NT2/D1 (cell line): ENCODE measurements at regions not wholly inside any gene's neighbourhood (a gene's known extent, or its start where the extent isn't known, plus 50 kb on each side); places are given as distances from the start of the nearest gene placed in this dataset.
"Not testable (repeated sequence)": the region's sequence is repeated elsewhere in the genome, so short reads cannot be mapped to it uniquely, and the experiment has no call there.

Experiments used
- DNase-seq: peaks from one replicate; pipeline ENCODE4 v3.0.0-alpha.2; 2011; ENCODE audit warnings: low read depth, low spot score
- H3K27me3 ChIP-seq: 2 replicates; pipeline ENCODE4 v1.6.0; 2011; ENCODE audit warnings: mild to moderate bottlenecking; ENCODE audit not compliant: insufficient read length, insufficient read depth
- H3K36me3 ChIP-seq: 2 replicates; pipeline ENCODE4 v1.6.1; 2011; ENCODE audit warnings: mild to moderate bottlenecking, low read length, mixed read lengths; ENCODE audit not compliant: insufficient read depth, insufficient read length
- H3K4me1 ChIP-seq: 2 replicates; pipeline ENCODE4 v1.5.1; 2011; ENCODE audit not compliant: insufficient read depth, insufficient read length
- H3K4me3 ChIP-seq: 2 replicates; pipeline ENCODE4 v1.5.1; 2011; ENCODE audit warnings: low read depth; ENCODE audit not compliant: insufficient read length
- H3K9ac ChIP-seq: 2 replicates; pipeline ENCODE4 v1.6.0; 2011; ENCODE audit warnings: low read depth; ENCODE audit not compliant: insufficient read length
- H3K9me3 ChIP-seq: 2 replicates; pipeline ENCODE4 v1.5.1; 2011; ENCODE audit warnings: mild to moderate bottlenecking, low read length; ENCODE audit not compliant: insufficient read depth
- SUZ12 ChIP-seq: IDR thresholded peaks from 2 replicates; pipeline ENCODE4 v1.6.1; 2011; ENCODE audit not compliant: insufficient read length, insufficient read depth; ENCODE audit errors: extremely low read depth
- YY1 ChIP-seq: IDR thresholded peaks from 2 replicates; pipeline ENCODE4 v1.6.1; 2011; ENCODE audit not compliant: insufficient read length, insufficient read depth
- ZNF274 ChIP-seq: IDR thresholded peaks from 2 replicates; pipeline ENCODE4 v1.6.1; 2011; ENCODE audit warnings: mild to moderate bottlenecking, low read depth, low read length

GRCh38 chr12:47610686-47611252 is 95.1 kb downstream of the RPAP3 start:
- Histone ChIP-seq H3K4me1 (no peaks in the 10 kb centered on the region), H3K36me3 (no peaks in the 10 kb centered on the region), H3K9ac (no peak overlapping the region), H3K4me3 (no peak overlapping the region), H3K27me3 (no peaks in the 10 kb centered on the region), H3K9me3 (peaks cover 48% of the 10 kb centered on the region)
- TF ChIP-seq YY1 (no peak), ZNF274 (no peak), SUZ12 (no peak)
- DNase-seq, result no peak

DNA sequence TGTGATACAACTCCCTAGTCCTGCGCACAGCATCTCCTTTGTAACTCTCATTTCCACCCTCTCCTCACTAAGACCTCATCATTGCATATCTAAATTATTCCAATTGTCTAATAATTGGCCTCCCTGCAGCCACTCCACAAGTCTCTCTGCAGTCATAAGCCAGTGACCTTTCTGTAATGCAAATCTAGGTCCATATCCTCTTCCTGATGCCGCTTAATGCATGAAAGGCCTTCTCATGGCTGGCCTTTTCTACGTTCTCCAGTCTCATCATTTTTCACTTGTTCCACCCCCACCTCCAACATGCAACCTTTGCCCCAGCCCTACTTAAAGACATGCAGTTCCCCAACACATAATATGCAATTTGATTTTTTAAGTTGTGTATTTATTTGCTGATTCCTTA is 96.0 kb downstream of the RPAP3 start:
- no peaks in the 10 kb centered on the region for H3K4me1 ChIP-seq
- H3K36me3 ChIP-seq, result no peaks in the 10 kb centered on the region
- TF ChIP-seq SUZ12, result no peak
- no peak for TF ChIP-seq ZNF274
- no peak for TF ChIP-seq YY1
- no peak overlapping the region for H3K4me3 ChIP-seq
- H3K9me3 ChIP-seq, result peaks cover 51% of the 10 kb centered on the region
- no peaks in the 10 kb centered on the region for H3K27me3 ChIP-seq
- H3K9ac ChIP-seq, result no peak overlapping the region
- no peak for DNase-seq

DNA sequence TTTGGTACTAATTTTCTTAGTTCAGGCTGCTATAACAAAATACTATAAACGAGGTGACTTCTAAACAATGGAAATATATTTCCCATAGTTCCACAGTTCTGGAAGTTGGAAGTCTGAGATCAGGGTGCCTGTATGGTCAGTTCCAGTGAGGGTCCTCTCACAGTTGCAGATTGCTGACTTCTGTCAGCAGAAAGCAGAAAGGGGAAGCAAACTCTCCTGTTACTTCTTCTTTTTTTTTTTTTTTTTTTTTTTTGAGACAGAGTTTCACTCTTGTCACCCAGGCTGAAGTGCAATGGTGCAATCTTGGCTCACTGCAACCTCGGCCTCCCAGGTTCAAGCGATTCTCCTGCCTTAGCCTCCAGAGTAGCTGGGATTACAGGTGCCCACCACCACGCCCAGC is 97.2 kb downstream of the RPAP3 start:
- not testable (repeated sequence) for DNase-seq

DNA sequence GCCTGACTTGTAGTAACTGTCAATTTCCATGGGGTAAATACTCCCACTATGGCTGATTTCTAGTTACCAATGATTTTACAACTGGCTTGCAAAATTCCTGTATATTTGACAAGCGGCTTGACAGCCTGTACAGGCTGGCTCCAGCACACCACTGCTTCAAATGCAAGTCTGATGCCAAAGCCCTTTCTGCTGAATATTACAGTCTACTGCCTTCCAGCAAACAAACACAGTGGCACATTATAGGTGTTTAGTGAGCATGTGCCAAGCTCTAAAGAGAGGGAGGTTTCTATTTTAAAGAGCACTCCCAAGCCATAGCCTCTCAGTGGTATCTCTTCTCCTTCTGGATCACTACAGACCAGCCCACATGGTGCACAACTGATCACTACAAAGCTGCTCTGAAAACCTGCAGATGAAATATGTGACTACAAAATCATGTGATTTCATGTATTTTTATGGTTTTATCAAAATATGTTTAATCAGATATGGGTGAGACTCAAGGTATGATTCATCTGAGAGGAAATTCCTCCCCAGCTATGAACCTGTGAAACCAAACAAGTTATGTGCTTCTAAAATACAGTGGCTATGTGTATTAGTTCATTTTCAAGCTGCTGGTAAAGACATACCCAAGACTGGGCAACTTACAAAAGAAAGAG is 101.5 kb downstream of the RPAP3 start:
- Histone ChIP-seq H3K36me3 (no peaks in the 10 kb centered on the region), H3K4me3 (no peak overlapping the region), H3K9me3 (peaks cover 28% of the 10 kb centered on the region; the same call in 1 of the 2 replicates), H3K4me1 (no peaks in the 10 kb centered on the region), H3K27me3 (no peaks in the 10 kb centered on the region), H3K9ac (no peak overlapping the region)
- TF ChIP-seq ZNF274, result no peak
- TF ChIP-seq SUZ12, result no peak
- no peak for TF ChIP-seq YY1
- DNase-seq, result no peak

More for the DNA sequence above, 97.2 kb downstream of the RPAP3 start:
- H3K4me3 ChIP-seq, H3K4me1 ChIP-seq, H3K9ac ChIP-seq, H3K36me3 ChIP-seq, H3K27me3 ChIP-seq: not testable (repeated sequence)
- H3K9me3 ChIP-seq, result peaks cover 40% of the 10 kb centered on the region

GRCh38 chr12:47602949-47603558 is 102.8 kb downstream of the RPAP3 start:
- H3K9ac ChIP-seq, result no peak overlapping the region
- no peaks in the 10 kb centered on the region for H3K27me3 ChIP-seq
- H3K4me3 ChIP-seq, result no peak overlapping the region
- TF ChIP-seq ZNF274, result no peak
- TF ChIP-seq YY1, result no peak
- H3K9me3 ChIP-seq, result peaks cover 28% of the 10 kb centered on the region; the same call in 1 of the 2 replicates
- no peaks in the 10 kb centered on the region for H3K4me1 ChIP-seq
- H3K36me3 ChIP-seq, result no peaks in the 10 kb centered on the region
- DNase-seq, result no peak

DNA sequence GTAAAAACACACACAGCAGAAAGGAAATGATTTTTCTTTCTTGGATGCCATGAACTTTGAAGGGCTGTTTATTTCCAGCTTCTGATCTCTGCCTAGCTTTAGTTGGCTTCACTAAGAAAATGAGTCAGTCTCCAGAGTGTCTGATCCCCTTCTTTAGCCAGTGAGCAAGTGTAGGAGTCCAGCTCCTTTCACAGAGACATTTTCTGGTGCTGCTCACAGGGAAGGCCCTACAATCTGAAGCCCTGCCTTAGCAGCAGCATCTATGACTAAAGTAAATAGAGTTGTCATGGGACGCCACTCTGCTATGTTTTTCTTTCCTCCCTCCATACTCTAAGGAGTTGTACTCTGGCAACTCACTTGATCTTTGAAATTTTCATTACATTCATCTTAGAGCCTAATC is 103.5 kb downstream of the RPAP3 start:
- Histone ChIP-seq H3K27me3 (no peaks in the 10 kb centered on the region), H3K9ac (no peak overlapping the region), H3K4me1 (no peaks in the 10 kb centered on the region), H3K9me3 (peaks cover 21% of the 10 kb centered on the region; the same call in 1 of the 2 replicates), H3K4me3 (no peak overlapping the region), H3K36me3 (no peaks in the 10 kb centered on the region)
- DNase-seq, result no peak
- TF ChIP-seq SUZ12, result no peak
- no peak for TF ChIP-seq ZNF274
- no peak for TF ChIP-seq YY1

- Histone ChIP-seq H3K27me3 (no peaks in the 10 kb centered on the region), H3K4me1 (no peaks in the 10 kb centered on the region), H3K9ac (no peak overlapping the region), H3K9me3 (peaks cover 10% of the 10 kb centered on the region; the same call in 1 of the 2 replicates), H3K4me3 (no peak overlapping the region), H3K36me3 (no peaks in the 10 kb centered on the region)
- no peak for TF ChIP-seq SUZ12
- TF ChIP-seq YY1, result no peak
- no peak for TF ChIP-seq ZNF274
- DNase-seq, result no peak
Measured at GRCh38 chr12:47601071-47601470, 104.8 kb downstream of the RPAP3 start.

DNA sequence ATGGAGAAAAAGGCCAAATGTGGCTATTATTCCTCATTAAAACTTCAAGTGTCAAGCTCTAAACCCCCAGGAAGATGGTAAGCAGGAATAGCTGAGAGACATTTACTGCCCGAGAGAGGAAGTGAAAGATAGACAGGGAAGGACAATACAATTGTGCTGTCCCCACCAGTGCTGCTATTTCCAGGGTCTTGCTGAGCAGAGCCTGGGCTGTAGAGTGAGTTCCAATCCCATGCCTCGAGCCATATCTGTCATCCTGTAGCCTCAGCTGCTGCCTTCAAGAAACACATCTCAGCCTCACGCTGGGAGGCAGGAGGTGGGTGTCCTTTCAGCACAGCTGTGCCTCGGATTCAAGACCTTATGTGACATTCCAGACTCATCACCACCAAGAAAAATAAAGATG is 114.0 kb downstream of the RPAP3 start:
- TF ChIP-seq YY1 (no peak), SUZ12 (no peak), ZNF274 (no peak)
- DNase-seq, result no peak
- no peaks in the 10 kb centered on the region for H3K4me1 ChIP-seq

More for the DNA sequence above, 114.0 kb downstream of the RPAP3 start:
- Histone ChIP-seq H3K4me3 (no peak overlapping the region), H3K36me3 (no peaks in the 10 kb centered on the region), H3K9me3 (no peaks in the 10 kb centered on the region), H3K27me3 (no peaks in the 10 kb centered on the region), H3K9ac (no peak overlapping the region)
